Right lobe of liver (tissue), 4 donors: ENCODE measurements at regions not wholly inside any gene's neighbourhood (a gene's known extent, or its start where the extent isn't known, plus 50 kb on each side); places are given as distances from the start of the nearest gene placed in this dataset.

ENCODE experiments used
- CTCF ChIP-seq, 4 donors: fragments of 200-600 bp in 3 of 4; fragments of 450-650 bp in 1 of 4; IDR thresholded peaks; one replicate each; pipeline versions ENCODE4 v1.5.1 to v1.8.0; 2016 to 2022; ENCODE audit warnings: antibody characterized with exemption in 4 of 4, mild to moderate bottlenecking in 2 of 4
- POLR2A ChIP-seq: fragments of 450-650 bp; IDR thresholded peaks from one replicate; pipeline ENCODE4 v1.6.1; 2017; ENCODE audit warnings: antibody characterized with exemption, mild to moderate bottlenecking
- donor health status: DM: no; HTN: no; CAD: no.
- donor health status: DM: no; HTN: no; CAD: no.
- donor health status: DM: no; HTN: yes; CAD: no.

DNA sequence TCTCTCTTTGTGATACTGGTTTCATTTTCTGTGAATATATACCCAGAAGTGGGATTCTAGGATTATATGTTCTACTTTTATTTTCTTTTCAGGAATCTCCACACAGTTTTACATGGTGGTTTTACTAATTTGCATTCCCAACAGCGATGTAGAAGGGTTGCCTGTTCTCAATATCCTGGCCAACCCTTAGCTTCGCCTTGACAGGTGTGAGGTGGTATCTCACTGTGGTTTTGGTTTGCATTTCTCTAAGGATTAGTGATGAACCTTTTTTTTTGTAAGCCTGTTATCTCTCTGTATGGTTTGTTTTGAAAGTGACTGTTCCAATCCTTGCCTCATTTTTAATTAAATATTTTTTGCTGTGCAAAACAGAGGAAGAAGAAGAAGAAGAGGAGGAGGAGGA lies 937.7 kb downstream of the CDH8 start:
- TF ChIP-seq CTCF (IDR thresholded peaks at IDR 0.05) (no peak), POLR2A (no peak)
